H1 (cell line): ENCODE measurements at regions not wholly inside any gene's neighbourhood (a gene's known extent, or its start where the extent isn't known, plus 50 kb on each side); places are given as distances from the start of the nearest gene placed in this dataset.

Experiments
- BCL11A ChIP-seq, 2 experiments: IDR thresholded peaks; one replicate each; pipeline ENCODE4 v1.6.1; 2011; ENCODE audit warnings: low read depth in 2 of 2, low read length in 2 of 2, mild to moderate bottlenecking in 2 of 2
- EGR1 ChIP-seq: IDR thresholded peaks from 2 replicates; pipeline ENCODE4 v1.6.1; 2011; ENCODE audit warnings: low read depth, low read length, borderline replicate concordance
- HDAC2 ChIP-seq, 2 experiments: fragments of 300-600 bp in 1 of 2; sonication (generic) in 1 of 2; IDR thresholded peaks; 2 replicates each; pipeline ENCODE4 v1.6.1; 2011 to 2012; ENCODE audit warnings: low read depth in 2 of 2, low read length in 2 of 2, mild to moderate bottlenecking in 2 of 2, moderate library complexity in 2 of 2, borderline replicate concordance in 1 of 2, inconsistent platforms in 1 of 2
- MAFK ChIP-seq: IDR thresholded peaks from 2 replicates; pipeline ENCODE4 v1.6.1; 2012; ENCODE audit warnings: low read depth, mild to moderate bottlenecking, improper control_type of control experiment, low read length
- RFX5 ChIP-seq: IDR thresholded peaks from 2 replicates; pipeline ENCODE4 v1.6.1; 2011; ENCODE audit warnings: low read depth, low read length, improper control_type of control experiment, borderline replicate concordance
- TF ChIP-seq, protein P1 (sequence below): fragments of 300-600 bp; sonication (generic); IDR thresholded peaks from 2 replicates; pipeline ENCODE4 v1.7.1; 2012; ENCODE audit warnings: low read length, moderate library complexity, mild to moderate bottlenecking, inconsistent platforms; ENCODE audit not compliant: insufficient replicate concordance

DNA sequence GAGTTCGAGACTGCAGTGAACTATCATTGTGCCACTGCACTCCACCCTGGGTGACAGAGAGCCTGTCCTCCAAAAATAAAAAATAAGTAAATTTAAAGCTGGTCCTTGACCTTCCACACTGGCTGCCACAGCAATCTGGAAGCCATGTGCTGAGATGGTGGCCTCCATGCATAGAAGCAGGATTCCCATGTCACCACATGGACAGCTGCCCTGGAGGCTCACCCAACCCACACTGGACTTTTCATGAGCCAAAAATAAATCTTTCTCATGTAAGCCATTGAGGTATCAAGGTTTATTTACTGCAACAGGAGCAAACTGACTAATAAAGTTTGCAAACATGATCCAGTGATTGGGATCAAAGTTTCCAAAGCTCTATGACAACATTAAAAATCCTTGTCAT, 88.5 kb downstream of the SETD4 start (continued):
- TF ChIP-seq, protein P1, sequence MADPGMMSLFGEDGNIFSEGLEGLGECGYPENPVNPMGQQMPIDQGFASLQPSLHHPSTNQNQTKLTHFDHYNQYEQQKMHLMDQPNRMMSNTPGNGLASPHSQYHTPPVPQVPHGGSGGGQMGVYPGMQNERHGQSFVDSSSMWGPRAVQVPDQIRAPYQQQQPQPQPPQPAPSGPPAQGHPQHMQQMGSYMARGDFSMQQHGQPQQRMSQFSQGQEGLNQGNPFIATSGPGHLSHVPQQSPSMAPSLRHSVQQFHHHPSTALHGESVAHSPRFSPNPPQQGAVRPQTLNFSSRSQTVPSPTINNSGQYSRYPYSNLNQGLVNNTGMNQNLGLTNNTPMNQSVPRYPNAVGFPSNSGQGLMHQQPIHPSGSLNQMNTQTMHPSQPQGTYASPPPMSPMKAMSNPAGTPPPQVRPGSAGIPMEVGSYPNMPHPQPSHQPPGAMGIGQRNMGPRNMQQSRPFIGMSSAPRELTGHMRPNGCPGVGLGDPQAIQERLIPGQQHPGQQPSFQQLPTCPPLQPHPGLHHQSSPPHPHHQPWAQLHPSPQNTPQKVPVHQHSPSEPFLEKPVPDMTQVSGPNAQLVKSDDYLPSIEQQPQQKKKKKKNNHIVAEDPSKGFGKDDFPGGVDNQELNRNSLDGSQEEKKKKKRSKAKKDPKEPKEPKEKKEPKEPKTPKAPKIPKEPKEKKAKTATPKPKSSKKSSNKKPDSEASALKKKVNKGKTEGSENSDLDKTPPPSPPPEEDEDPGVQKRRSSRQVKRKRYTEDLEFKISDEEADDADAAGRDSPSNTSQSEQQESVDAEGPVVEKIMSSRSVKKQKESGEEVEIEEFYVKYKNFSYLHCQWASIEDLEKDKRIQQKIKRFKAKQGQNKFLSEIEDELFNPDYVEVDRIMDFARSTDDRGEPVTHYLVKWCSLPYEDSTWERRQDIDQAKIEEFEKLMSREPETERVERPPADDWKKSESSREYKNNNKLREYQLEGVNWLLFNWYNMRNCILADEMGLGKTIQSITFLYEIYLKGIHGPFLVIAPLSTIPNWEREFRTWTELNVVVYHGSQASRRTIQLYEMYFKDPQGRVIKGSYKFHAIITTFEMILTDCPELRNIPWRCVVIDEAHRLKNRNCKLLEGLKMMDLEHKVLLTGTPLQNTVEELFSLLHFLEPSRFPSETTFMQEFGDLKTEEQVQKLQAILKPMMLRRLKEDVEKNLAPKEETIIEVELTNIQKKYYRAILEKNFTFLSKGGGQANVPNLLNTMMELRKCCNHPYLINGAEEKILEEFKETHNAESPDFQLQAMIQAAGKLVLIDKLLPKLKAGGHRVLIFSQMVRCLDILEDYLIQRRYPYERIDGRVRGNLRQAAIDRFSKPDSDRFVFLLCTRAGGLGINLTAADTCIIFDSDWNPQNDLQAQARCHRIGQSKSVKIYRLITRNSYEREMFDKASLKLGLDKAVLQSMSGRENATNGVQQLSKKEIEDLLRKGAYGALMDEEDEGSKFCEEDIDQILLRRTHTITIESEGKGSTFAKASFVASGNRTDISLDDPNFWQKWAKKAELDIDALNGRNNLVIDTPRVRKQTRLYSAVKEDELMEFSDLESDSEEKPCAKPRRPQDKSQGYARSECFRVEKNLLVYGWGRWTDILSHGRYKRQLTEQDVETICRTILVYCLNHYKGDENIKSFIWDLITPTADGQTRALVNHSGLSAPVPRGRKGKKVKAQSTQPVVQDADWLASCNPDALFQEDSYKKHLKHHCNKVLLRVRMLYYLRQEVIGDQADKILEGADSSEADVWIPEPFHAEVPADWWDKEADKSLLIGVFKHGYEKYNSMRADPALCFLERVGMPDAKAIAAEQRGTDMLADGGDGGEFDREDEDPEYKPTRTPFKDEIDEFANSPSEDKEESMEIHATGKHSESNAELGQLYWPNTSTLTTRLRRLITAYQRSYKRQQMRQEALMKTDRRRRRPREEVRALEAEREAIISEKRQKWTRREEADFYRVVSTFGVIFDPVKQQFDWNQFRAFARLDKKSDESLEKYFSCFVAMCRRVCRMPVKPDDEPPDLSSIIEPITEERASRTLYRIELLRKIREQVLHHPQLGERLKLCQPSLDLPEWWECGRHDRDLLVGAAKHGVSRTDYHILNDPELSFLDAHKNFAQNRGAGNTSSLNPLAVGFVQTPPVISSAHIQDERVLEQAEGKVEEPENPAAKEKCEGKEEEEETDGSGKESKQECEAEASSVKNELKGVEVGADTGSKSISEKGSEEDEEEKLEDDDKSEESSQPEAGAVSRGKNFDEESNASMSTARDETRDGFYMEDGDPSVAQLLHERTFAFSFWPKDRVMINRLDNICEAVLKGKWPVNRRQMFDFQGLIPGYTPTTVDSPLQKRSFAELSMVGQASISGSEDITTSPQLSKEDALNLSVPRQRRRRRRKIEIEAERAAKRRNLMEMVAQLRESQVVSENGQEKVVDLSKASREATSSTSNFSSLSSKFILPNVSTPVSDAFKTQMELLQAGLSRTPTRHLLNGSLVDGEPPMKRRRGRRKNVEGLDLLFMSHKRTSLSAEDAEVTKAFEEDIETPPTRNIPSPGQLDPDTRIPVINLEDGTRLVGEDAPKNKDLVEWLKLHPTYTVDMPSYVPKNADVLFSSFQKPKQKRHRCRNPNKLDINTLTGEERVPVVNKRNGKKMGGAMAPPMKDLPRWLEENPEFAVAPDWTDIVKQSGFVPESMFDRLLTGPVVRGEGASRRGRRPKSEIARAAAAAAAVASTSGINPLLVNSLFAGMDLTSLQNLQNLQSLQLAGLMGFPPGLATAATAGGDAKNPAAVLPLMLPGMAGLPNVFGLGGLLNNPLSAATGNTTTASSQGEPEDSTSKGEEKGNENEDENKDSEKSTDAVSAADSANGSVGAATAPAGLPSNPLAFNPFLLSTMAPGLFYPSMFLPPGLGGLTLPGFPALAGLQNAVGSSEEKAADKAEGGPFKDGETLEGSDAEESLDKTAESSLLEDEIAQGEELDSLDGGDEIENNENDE, result no peak
- TF ChIP-seq BCL11A (IDR thresholded peaks at IDR 0.05; ENCODE audit: low read depth in 2 of 2, low read length in 2 of 2), result no peak
- TF ChIP-seq RFX5, result no peak
- no peak for TF ChIP-seq MAFK
- TF ChIP-seq HDAC2 (IDR thresholded peaks at IDR 0.05; ENCODE audit: borderline replicate concordance in 1 of 2, low read depth in 2 of 2, low read length in 2 of 2), result no peak
- TF ChIP-seq EGR1, result no peak
